22Rv1 (cell line): ENCODE measurements at regions not wholly inside any gene's neighbourhood (a gene's known extent, or its start where the extent isn't known, plus 50 kb on each side); places are given as distances from the start of the nearest gene placed in this dataset.
"Not testable (repeated sequence)": the region's sequence is repeated elsewhere in the genome, so short reads cannot be mapped to it uniquely, and the experiment has no call there.

Experiments
- H3K27ac ChIP-seq: fragments of 450-650 bp; 2 replicates; pipeline ENCODE4 v1.5.1; 2017
- CTCF ChIP-seq: fragments of 450-650 bp; IDR thresholded peaks from 2 replicates; pipeline ENCODE4 v1.5.1; 2017; ENCODE audit warnings: mild to moderate bottlenecking
- ZFX ChIP-seq: fragments of 450-650 bp; IDR thresholded peaks from 2 replicates; pipeline ENCODE4 v1.6.1; 2017; ENCODE audit warnings: antibody characterized with exemption, borderline replicate concordance

DNA sequence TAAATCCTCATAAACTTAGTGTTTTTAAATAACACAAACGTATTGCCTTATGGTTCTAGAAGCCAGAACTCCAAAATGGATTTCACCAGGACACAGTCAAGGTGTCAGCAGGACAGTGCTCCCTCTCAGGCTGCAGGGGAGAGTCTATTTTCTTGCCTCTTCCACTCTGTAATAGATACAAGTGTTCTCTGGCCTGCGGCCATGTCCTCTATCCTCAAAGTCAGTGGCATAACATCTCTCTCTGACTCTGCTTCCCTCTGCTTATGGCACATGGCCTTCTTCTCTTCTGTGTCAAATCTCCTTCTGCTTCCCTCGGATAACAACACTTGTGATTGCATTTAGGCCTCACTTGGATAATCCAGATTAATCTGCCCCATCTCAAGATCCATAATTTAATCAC lies 129.4 kb upstream of the OR13F1 start:
- TF ChIP-seq CTCF (no peak), ZFX (no peak)
- no peak overlapping the region for H3K27ac ChIP-seq

GRCh38 chr9:104386013-104386412 lies 118.0 kb upstream of the OR13F1 start:
- TF ChIP-seq CTCF (no peak), ZFX (no peak)
- H3K27ac ChIP-seq = no peak overlapping the region

DNA sequence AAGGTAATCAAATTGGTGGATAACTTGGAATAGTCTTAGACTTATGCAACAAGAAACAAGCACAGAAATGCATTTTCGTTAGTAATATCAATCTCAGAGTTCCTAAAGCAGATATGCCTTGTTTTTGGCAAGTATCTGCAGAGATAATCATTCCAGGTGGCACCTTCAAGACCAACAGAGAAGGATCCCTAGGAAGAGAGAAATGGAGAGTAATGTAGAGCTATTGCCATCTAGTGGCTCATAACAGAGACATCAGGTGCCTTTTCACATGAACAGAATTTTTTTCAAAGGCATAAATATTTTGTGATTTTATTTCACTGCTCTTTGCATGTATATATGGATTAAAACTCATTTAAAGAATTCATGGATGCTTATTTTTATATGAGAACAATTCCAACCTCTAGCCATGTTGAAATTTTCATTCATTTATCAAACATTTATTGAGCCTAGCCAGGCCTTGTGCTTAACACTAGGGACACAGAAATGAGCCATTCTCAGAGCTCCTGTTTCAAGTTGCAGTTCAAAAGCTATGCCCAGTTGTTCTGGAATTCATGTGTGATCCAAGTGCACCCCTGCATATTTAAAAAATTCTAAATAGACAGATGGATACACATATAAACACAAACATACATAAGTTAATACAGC lies 117.5 kb upstream of the OR13F1 start:
- TF ChIP-seq CTCF (peak; percentile 84), ZFX (no peak)
- no peak overlapping the region for H3K27ac ChIP-seq

- H3K27ac ChIP-seq = no peak overlapping the region
- TF ChIP-seq ZFX = no peak
- no peak for TF ChIP-seq CTCF
Observed at GRCh38 chr9:104388071-104388470, 116.0 kb upstream of the OR13F1 start.

GRCh38 chr9:104389341-104389740 lies 114.7 kb upstream of the OR13F1 start:
- TF ChIP-seq CTCF (no peak), ZFX (no peak)
- H3K27ac ChIP-seq = no peak overlapping the region

DNA sequence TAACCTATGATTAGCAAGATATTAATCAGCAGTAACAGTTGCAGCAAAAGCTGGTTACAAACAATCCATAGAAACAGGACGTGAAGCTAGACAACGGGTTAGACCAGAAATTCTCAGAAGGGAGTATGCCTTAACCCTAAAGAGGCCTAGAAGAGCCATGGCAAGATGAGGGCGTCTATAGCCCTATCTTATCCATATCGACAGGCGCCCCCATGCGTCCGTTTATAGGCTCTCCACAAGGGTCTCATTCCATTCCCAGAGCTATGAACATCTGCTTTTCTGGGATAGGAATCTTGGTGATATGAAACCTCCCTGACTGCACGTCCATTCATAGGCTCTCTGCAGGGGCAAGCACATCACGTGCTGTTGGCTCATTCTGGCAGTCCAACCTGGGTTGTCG lies 109.2 kb upstream of the OR13F1 start:
- peak; percentile 17; the same call in 1 of the 2 replicates for TF ChIP-seq CTCF
- not testable (repeated sequence) for H3K27ac ChIP-seq

- TF ChIP-seq ZFX = no peak
- TF ChIP-seq CTCF = no peak
- no peak overlapping the region for H3K27ac ChIP-seq
Observed at GRCh38 chr9:104412238-104412637, 91.8 kb upstream of the OR13F1 start.
